HG03565 (cell line): ENCODE measurements at regions not wholly inside any gene's neighbourhood (a gene's known extent, or its start where the extent isn't known, plus 50 kb on each side); places are given as distances from the start of the nearest gene placed in this dataset.
"Not testable (repeated sequence)": the region's sequence is repeated elsewhere in the genome, so short reads cannot be mapped to it uniquely, and the experiment has no call there.

Experiments used
- ATAC-seq: cut with Tn5 transposase; IDR thresholded peaks from one replicate; pipeline ENCODE4 v1.9.1; 2021; ENCODE audit warnings: mild to moderate bottlenecking, moderate library complexity; ENCODE audit not compliant: unreplicated experiment

DNA sequence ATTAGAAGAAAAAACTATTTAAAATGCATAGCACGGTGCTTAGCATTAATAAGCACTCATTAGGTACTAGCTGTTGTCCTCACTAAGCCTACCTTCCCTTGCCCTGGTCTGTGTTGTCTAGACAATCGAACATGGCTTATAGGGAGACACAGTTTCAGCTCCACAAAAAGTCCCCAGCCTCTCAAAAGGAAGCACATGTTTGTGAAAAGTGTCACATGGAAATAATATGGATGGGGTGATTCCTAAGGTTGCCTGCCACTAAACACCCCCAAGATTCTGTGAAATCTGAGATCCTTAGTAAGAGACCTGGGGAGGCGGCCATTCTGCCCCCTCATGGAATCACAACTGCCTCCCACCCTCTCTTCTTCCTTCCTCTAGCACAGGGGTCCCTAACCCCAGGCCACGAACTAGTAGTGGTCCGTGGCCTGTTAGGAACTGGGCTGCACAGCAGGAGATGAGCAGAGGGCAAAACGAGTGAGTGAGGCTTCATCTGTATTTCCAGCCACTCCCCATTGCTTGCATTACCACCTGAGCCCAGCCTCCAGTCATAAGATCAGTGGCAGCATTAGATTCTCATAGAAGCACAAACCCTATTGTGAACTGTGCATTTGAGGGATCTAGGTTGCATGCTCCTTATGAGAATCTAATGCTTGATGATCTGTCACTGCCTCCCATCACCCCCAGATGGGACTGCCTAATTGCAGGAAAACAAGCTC lies 59.6 kb upstream of the NDUFV2 start:
- ATAC-seq = no peak

DNA sequence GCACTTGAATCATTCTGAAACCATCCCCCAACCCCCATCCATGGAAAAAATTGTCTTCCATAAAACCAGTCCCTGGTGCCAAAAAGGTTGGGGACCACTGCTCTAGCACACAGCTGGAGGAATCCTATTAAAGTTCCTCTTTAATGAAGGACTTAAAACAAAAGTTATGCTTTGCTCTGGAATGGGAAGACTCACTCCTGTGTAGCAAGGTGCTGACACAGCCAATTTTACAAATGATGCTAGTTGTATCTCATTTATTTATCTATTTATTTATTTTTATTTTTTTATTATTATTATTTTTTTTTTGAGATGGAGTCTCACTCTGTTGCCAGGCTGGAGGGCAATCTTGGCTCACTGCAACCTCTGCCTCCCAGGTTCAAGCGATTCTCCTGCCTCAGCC lies 58.9 kb upstream of the NDUFV2 start:
- no peak for ATAC-seq

DNA sequence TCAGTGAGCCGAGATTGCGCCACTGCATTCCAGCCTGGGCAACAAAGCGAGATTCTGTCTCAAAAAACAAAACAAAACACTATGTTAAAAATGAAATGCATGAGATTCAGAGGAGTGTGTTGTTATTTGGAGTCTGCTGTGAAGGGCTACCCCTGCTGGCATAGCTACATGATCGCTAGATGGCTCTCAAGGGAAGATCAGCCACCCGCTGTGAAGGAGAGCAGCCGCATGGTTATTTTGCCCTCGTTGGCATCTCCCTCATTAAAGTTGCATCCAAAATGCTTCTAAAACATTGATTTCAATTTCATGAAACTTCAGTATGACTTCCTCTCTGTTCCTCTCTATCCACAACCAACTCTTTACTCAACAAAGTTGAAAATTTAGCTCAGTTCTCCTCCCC lies 54.8 kb upstream of the NDUFV2 start:
- ATAC-seq = no peak

DNA sequence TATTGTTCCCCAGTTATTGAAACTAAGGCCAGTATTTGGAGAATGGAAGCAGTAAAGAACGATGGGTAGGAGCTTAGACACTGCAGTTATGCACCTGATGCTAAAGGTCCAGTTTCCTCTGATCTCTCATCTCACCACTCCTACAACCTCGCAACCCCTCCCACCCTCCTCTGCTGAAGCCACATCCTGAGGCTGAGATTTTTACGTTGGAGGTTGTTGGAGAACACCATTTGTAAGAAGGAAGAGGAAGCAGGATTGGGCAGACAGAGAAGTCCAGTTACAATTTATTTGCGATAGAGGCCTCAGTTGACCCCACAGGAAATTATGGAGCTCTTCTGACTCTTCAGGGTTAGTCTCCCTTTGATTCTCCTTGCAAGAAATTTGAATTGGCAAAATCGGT lies 54.3 kb upstream of the NDUFV2 start:
- no peak for ATAC-seq

DNA sequence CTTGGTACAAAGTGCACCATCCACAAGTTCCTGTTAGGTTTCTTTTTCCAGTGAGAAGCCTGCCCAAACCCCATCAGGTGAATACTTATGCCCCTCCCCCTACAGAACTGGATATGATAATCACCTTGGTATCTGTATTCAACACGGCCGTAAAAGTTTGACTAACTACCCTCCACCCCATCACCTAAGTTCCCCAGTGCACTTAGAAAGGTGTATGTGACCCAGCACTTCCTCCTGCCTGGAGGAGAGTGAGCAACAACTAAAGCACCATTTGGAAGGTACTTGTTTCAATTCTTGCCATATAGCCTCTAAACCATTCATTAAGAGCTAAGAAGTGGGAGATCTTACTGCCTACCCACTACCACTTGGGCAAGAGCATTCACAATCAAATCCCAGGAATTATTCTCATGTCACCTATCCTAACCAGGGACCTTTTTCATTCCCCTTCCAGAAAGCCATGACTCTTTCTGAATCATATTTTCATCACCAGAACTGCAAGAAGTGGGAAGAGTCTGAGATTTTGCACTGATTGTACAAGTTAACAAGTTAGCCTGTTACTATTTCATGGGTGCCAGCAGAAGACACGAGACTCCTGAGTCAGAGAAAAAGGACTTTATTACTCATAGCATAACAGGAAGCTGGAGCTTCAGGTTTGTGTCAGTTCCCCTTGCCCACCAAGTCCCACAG lies 53.5 kb upstream of the NDUFV2 start:
- no peak for ATAC-seq

DNA sequence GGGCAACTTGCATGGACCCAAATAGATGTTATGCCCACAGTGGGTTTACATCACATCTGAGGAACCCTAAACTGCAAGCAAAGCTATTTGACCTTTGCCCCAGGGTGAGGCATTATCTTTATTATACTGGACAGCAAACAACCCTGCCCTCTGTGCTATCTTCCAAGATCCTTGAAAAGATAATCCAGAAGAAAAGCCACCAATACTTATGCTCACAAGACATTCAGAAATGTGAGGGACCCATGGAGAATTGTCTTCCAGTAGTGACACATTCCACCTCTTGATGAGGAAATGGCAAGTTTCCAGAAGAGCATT lies 53.0 kb upstream of the NDUFV2 start:
- no peak for ATAC-seq

DNA sequence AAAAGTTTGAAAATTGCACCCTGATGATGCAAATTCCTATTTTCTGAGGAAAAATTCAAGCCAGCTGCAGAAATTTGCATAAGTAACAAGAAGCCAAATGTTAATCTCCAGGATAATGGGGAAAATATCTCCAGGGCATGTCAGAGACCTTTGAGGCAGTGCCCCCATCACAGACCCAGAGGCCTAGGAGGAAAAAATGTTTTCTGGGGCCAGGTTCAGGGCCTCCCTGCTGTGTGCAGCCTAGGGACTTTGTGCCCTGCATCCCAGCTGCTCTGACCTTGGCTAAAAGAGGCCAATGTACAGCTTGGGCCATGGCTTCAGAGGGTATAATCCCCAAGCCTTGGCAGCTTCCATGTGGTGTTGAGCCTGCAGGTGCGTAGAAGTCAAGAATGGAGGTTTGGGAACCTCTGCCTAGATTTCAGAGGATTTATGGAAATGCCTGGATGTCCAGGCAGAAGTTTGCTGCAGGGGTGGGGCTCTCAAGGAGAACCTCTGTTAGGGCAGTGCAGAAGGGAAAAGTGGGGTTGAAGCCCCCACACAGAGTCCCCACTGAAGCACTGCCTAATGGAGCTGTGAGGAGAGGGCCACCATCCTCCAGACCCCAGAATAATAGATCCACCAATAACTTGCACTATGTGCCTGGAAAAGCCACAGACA lies 51.7 kb upstream of the NDUFV2 start:
- ATAC-seq = not testable (repeated sequence)
